Neuron (in vitro differentiated cells): ENCODE measurements at regions not wholly inside any gene's neighbourhood (a gene's known extent, or its start where the extent isn't known, plus 50 kb on each side); places are given as distances from the start of the nearest gene placed in this dataset.

ENCODE experiments used
- H2AFZ ChIP-seq: one replicate; pipeline ENCODE4 v1.6.1; 2013; ENCODE audit warnings: low read depth, mild to moderate bottlenecking, inconsistent platforms, low read length, moderate library complexity
- H3K27me3 ChIP-seq: one replicate; pipeline ENCODE4 v1.6.1; 2013; ENCODE audit warnings: low read length; ENCODE audit not compliant: insufficient read depth
- H3K36me3 ChIP-seq: one replicate; pipeline ENCODE4 v1.6.1; 2013; ENCODE audit warnings: low read length; ENCODE audit not compliant: insufficient read depth
- H3K4me1 ChIP-seq: one replicate; pipeline ENCODE4 v1.6.1; 2013; ENCODE audit warnings: low read length; ENCODE audit not compliant: insufficient read depth
- H3K4me3 ChIP-seq: 2 replicates; pipeline ENCODE4 v1.5.1; 2013; ENCODE audit warnings: mild to moderate bottlenecking, low read length, moderate library complexity
- H3K9me3 ChIP-seq: one replicate; pipeline ENCODE4 v1.6.1; 2013; ENCODE audit warnings: low read length

DNA sequence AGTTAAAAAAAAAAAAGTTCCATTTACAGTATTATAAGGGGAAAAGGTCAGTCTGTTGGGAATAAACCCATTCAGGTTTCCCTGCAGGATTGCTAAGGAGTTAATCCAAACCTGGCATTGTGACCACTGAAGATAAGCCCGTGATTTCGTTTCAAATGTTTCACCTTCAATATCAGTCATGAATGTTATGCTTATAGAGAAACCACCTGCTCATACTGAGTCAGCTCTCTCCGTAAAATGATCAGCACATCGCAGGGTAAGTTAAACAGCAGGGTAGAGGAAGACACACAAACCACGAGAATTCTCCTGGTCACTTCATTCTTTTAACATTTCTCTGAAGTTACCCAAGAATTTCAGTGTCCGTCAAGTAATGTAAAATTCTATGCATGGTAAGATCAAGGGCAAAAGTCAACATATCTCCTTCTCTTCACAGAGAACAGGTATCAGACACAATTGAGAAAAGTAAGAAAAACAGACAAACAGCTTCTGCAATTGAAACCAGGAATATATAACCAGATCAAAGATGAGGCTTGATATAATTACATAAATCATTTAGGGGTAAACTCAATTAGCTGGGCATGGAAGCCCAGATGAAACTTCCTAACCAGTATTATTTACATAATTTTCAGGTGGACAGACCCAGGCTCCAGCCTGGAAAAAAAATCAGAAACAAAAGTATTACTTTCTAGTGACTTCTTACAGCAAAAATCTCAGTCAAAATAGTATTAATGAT lies 67.6 kb upstream of the ARHGEF3 start:
- Histone ChIP-seq H3K9me3 (no peaks in the 10 kb centered on the region), H3K4me1 (no peaks in the 10 kb centered on the region), H2AFZ (no peak overlapping the region), H3K27me3 (no peaks in the 10 kb centered on the region), H3K36me3 (no peaks in the 10 kb centered on the region), H3K4me3 (no peak overlapping the region)

DNA sequence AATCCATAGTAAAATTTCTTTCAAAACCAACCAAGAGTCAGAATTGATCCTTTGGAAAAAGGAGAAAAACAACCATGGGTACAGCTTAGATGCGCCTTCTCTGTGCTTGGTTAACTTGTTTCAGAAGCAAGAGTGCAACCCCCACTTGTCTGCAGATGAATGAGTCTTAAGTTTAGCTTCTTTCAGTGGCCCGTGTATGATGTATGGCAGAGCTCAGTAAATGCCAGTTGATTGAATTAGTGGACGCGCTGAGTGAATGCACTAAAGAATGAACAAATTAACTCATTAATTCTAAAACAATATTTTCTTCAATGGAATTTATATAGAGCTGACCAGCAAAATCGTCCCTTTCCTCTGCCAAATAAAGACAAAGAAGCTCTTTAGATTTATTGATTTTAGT lies 67.0 kb upstream of the ARHGEF3 start:
- H3K4me3 ChIP-seq = no peak overlapping the region
- no peaks in the 10 kb centered on the region for H3K4me1 ChIP-seq
- no peaks in the 10 kb centered on the region for H3K36me3 ChIP-seq
- H2AFZ ChIP-seq = no peak overlapping the region
- no peaks in the 10 kb centered on the region for H3K27me3 ChIP-seq
- H3K9me3 ChIP-seq = no peaks in the 10 kb centered on the region

DNA sequence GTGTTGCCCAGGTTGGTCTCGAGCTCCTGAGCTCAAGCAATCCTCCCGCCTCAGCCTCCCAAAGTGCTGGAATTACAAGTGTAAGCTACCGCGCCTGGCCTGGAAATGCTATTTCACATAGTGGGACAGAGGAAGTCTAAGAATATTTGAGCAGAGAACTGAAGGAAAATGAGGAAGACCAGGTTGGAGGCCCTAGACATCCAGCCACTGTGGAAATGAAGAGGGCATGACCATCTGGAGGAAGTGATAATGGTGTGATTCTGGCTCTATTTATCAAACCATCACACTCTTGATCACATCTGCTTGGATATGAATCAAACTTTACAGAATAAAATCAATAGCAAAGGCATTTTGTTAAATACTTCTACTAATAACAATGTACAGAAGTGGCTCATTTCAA lies 65.9 kb upstream of the ARHGEF3 start:
- no peak overlapping the region for H2AFZ ChIP-seq
- no peak overlapping the region for H3K4me3 ChIP-seq
- no peaks in the 10 kb centered on the region for H3K36me3 ChIP-seq
- H3K27me3 ChIP-seq = no peaks in the 10 kb centered on the region
- peaks cover under 1% of the 10 kb centered on the region for H3K4me1 ChIP-seq
- no peaks in the 10 kb centered on the region for H3K9me3 ChIP-seq

DNA sequence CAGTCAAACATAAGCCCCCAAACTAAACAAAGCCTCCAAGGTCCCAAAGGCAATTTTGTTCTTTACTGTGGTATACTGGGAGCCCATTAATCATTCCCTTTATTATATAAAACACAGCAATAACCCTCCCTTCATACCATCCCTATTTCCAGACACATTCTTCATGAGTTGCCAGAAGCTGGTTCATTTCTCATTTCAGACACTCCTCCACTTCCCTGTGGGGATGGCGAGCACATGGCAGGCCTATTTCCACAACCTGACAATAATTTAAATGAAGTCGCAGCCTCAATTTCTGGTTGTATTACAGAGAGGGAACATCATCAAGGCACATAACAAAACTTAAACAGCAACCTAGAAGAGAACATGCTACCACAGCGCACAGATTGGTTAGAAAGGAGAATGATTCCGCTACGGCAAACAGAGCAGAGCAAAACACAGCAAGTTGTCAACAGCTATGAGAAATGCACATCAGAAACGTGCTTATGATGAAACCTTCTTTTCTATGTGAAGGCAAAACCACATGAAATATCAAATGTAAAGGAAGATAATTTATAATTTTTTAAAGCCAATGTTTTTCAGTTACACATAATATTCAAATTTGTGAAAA lies 63.3 kb upstream of the ARHGEF3 start:
- Histone ChIP-seq H3K36me3 (no peaks in the 10 kb centered on the region), H2AFZ (no peak overlapping the region), H3K4me3 (no peak overlapping the region), H3K9me3 (no peaks in the 10 kb centered on the region), H3K27me3 (no peaks in the 10 kb centered on the region), H3K4me1 (peaks cover 12% of the 10 kb centered on the region)

DNA sequence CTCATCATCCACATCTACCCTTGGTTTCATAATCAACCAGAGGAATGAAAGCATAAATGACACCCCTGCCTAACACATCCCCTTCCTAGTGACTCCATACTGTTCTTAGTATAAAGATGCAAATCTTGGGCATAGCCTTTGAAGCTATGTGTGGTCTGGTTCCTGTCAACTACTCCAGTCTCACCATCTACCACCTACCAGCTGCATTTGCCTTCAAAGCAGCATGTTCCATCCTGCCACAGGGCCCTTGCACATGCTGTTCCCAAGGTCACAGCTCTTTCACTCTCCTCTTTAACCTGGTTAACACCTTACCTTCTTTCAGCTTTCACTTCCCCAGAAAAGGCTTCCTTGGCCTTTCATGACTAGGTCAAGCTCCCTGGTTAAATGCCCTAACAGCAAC lies 62.3 kb upstream of the ARHGEF3 start:
- Histone ChIP-seq H3K27me3 (no peaks in the 10 kb centered on the region), H3K9me3 (no peaks in the 10 kb centered on the region), H2AFZ (no peak overlapping the region), H3K4me1 (peaks cover 12% of the 10 kb centered on the region), H3K36me3 (no peaks in the 10 kb centered on the region), H3K4me3 (no peak overlapping the region)

DNA sequence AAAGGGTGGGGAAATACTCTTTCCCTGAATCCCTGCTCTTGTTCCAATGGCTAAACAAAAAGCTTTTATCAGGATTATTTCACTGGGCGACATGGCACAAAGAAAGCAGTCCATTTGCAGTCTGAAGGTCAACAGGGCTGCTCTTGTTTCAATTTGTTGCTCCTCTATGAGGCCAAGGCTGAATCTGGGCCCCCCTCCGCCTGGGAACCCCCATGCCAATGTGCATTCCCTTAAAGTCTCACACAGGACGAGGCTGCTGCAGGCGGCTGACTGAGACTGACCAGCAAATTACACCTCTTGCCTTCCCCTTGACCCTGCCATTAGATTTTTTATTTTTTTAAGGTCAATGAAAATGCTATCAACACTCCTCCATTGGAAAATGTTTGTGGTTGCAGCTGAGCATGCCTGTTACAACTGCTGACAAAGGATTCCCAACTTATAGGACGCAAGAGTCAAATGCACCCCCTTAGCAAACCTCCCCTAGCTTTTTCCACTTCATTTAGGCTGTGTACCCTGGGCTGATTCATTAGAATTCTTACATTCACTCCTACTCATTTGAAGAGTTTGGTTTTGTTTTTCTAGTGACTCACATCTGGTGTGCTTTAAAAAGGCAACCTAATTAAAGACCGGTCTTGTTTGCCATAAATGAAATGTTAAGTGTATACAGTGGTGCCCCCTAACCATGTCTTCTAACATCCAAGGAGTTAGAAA lies 60.8 kb upstream of the ARHGEF3 start:
- H3K27me3 ChIP-seq = no peaks in the 10 kb centered on the region
- no peak overlapping the region for H3K4me3 ChIP-seq
- peaks cover 12% of the 10 kb centered on the region for H3K4me1 ChIP-seq
- H3K36me3 ChIP-seq = no peaks in the 10 kb centered on the region
- H3K9me3 ChIP-seq = no peaks in the 10 kb centered on the region
- H2AFZ ChIP-seq = no peak overlapping the region

DNA sequence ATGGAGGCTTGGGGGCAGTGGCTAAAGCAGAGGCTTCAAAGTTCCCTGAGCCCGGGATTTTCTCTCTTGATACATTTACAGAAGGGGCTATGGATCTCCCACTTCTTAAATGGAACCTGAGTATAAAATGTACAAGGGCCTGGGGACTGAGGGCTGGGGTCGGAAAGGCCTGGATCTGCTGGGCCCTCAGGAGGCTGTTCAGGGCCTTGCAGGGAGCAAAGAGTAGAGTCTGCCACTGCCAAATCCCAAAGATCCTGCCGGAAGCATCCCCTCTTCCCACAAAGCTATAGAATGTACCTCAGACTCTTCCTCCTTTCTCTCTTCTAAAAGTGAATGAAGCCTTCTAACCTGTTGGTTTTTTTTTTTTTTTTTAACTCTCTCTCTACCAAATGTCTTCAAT lies 59.8 kb upstream of the ARHGEF3 start:
- no peak overlapping the region for H3K4me3 ChIP-seq

DNA sequence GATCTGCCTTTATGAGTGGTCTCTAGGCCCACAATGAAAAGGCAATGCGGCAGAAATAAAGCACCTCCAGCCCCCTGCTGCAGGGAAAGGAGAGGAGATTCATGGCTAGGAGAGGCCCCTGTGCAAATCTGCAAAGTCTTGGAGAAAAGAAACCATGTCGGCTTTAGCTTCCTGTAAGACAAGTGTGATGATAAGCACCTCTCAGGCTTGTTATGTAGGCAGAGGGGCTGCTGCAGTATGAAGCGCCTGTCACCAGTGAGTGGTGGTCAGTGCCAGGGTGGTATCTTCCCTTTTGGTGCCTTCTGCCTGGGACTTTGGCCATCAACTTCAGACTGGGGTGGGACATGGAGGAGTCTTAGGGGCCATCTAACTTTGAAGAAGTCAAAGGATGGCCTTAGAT lies 59.2 kb upstream of the ARHGEF3 start:
- H2AFZ ChIP-seq = no peak overlapping the region
- H3K4me3 ChIP-seq = no peak overlapping the region
- H3K9me3 ChIP-seq = no peaks in the 10 kb centered on the region
- H3K27me3 ChIP-seq = no peaks in the 10 kb centered on the region
- H3K36me3 ChIP-seq = no peaks in the 10 kb centered on the region
- peaks cover 18% of the 10 kb centered on the region for H3K4me1 ChIP-seq

More for the DNA sequence above, 59.8 kb upstream of the ARHGEF3 start:
- Histone ChIP-seq H3K9me3 (no peaks in the 10 kb centered on the region), H3K36me3 (no peaks in the 10 kb centered on the region), H3K4me1 (peaks cover 12% of the 10 kb centered on the region), H3K27me3 (no peaks in the 10 kb centered on the region), H2AFZ (no peak overlapping the region)

DNA sequence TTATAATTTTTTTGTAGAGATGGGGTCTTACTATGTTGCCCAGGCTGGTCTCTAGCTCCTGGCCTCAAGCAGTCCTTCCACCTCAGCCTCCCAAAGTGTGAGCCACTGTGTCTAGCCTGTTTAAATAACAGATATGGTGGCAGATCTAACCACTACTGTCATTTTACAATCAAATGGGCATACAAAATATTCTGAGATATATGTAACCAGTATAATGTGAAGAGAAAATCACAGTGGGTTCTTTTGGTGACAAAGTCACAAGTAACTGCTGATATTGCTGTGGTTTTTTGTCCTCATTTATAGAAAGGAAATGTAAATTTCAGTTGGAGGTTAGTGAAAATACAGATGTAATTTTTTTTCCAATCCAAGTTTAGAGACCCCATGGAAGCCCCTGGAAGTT lies 58.6 kb upstream of the ARHGEF3 start:
- Histone ChIP-seq H3K36me3 (no peaks in the 10 kb centered on the region), H2AFZ (no peak overlapping the region), H3K4me1 (peaks cover 22% of the 10 kb centered on the region), H3K9me3 (no peaks in the 10 kb centered on the region), H3K27me3 (no peaks in the 10 kb centered on the region), H3K4me3 (no peak overlapping the region)

DNA sequence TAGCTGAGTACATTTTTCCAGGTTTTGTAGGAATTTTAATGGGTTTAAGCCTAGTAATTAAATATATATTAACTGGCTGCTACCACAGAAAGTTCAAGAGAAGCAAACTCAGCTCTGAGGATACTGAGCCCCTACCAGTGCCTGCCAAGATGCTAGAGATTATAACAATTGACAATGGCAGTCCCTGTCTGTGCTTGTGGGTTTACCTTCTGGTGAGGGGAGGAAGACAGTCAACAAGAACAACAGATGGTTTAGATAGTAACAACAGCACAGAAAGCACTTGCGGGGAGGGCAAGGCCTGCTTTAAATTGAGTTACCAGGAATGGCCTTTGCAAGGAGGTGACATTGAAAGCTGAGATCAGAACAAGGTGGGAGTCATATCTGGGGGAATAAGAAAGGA lies 56.6 kb upstream of the ARHGEF3 start:
- Histone ChIP-seq H3K9me3 (no peaks in the 10 kb centered on the region), H3K36me3 (no peaks in the 10 kb centered on the region), H3K4me1 (peaks cover 22% of the 10 kb centered on the region), H3K27me3 (no peaks in the 10 kb centered on the region), H3K4me3 (no peak overlapping the region), H2AFZ (no peak overlapping the region)

DNA sequence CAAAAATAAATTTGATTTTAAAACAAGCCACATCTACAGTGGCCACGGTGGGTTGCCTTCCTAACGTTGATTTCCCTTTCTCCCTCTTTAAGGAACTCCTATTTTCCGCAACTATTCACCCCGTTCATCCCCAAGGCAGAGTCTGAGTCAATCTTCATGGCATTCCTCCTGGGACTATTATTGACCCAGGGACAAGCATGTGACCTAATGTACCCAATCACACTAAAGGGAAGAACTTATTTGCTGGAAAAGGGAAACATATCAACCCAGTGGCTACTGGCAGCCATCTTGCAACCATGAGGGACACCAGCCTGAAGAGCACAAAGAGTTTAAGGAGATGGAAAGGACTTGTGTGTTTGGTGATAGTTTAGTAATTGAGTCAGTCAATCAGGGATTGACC lies 55.4 kb upstream of the ARHGEF3 start:
- H3K4me3 ChIP-seq = no peak overlapping the region
- no peaks in the 10 kb centered on the region for H3K9me3 ChIP-seq
- peaks cover 17% of the 10 kb centered on the region for H3K4me1 ChIP-seq
- H2AFZ ChIP-seq = no peak overlapping the region
- H3K27me3 ChIP-seq = no peaks in the 10 kb centered on the region
- H3K36me3 ChIP-seq = no peaks in the 10 kb centered on the region

DNA sequence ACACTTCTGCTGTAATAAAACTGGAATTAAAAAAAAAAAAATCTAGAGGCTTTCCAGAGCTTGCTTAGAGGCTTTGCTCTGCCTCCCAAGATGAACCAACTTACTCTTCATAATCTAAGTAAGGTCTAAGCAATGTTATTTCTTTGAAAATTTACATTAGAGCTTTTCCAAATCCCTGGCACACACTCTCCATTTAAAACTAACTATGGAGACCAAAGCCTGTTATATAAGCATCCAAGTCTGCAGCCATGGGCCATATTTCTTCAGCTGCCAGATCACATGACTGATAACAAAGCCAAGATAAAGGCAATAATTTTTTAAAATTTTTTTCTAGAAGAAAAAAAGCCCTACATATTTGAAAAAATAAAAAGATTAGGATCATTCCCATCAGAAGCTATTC lies 55.0 kb upstream of the ARHGEF3 start:
- H3K27me3 ChIP-seq = no peaks in the 10 kb centered on the region
- no peaks in the 10 kb centered on the region for H3K36me3 ChIP-seq
- H3K9me3 ChIP-seq = no peaks in the 10 kb centered on the region
- peaks cover 14% of the 10 kb centered on the region for H3K4me1 ChIP-seq
- H3K4me3 ChIP-seq = no peak overlapping the region
- H2AFZ ChIP-seq = no peak overlapping the region

DNA sequence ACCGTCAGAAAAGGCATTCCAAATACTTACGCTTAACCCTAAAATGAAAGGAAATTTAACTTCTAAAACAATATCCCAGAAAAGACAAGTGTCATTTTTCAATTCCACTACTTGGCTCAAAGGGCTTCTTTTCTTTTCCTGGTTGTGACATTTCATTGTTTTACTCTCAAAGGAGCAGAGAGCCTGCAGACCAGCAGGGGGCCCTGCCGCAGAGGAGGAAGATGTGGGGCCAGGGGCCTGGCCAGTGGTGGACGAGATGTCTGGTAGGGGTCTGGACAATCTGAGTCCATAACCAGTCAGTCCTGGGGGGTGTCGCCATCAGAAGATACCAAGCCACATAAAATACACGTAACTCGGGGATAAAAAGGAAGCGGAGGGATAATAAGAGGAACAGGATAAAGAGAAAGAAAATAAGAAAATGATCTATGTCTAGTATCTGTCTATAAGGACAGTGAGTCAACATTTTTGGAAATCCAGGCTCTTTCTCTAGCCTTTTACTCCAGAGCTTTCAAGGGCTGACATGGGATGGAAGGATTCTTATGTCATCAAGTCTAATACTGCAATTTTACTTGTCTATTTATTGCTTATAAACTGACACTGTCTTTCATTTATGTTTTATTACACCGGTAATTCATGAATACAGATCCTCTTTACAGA lies 54.2 kb upstream of the ARHGEF3 start:
- peaks cover 14% of the 10 kb centered on the region for H3K4me1 ChIP-seq
- no peaks in the 10 kb centered on the region for H3K36me3 ChIP-seq
- no peaks in the 10 kb centered on the region for H3K27me3 ChIP-seq
- no peak overlapping the region for H3K4me3 ChIP-seq
- H3K9me3 ChIP-seq = no peaks in the 10 kb centered on the region
- no peak overlapping the region for H2AFZ ChIP-seq
